ENCODE measurements at regions not wholly inside any gene's neighbourhood (a gene's known extent, or its start where the extent isn't known, plus 50 kb on each side); places are given as distances from the start of the nearest gene placed in this dataset.

- no peak for TF ChIP-seq CTCF (IDR thresholded peaks at IDR 0.05; ENCODE audit: low read depth, low read length)
- H3K4me3 ChIP-seq (ENCODE audit: low read depth, low read length), result no peak overlapping the region
These were observed 305.2 kb downstream of the TXNL1 start for GRCh38 chr18:56333146-56333545.

GRCh38 chr18:56332371-56332770, 306.0 kb downstream of the TXNL1 start:
- no peak for TF ChIP-seq CTCF (IDR thresholded peaks at IDR 0.05; ENCODE audit: low read depth, low read length)

GRCh38 chr18:56330366-56331110, 307.9 kb downstream of the TXNL1 start:
- TF ChIP-seq CTCF (IDR thresholded peaks at IDR 0.05; ENCODE audit: low read depth, low read length), result no peak
- H3K4me3 ChIP-seq (ENCODE audit: low read depth, low read length), result no peak overlapping the region

More at GRCh38 chr18:56332371-56332770, 306.0 kb downstream of the TXNL1 start:
- H3K4me3 ChIP-seq (ENCODE audit: low read depth, low read length), result no peak overlapping the region

GRCh38 chr18:56329536-56329935, 308.9 kb downstream of the TXNL1 start:
- TF ChIP-seq CTCF (IDR thresholded peaks at IDR 0.05; ENCODE audit: low read depth, low read length), result no peak

GRCh38 chr18:56327191-56327885, 311.1 kb downstream of the TXNL1 start:
- no peak for TF ChIP-seq CTCF (IDR thresholded peaks at IDR 0.05; ENCODE audit: low read depth, low read length)

More at GRCh38 chr18:56329536-56329935, 308.9 kb downstream of the TXNL1 start:
- no peak overlapping the region for H3K4me3 ChIP-seq (ENCODE audit: low read depth, low read length)

GRCh38 chr18:56326336-56327072, 311.9 kb downstream of the TXNL1 start:
- H3K4me3 ChIP-seq (ENCODE audit: low read depth, low read length), result no peak overlapping the region
- TF ChIP-seq CTCF (IDR thresholded peaks at IDR 0.05; ENCODE audit: low read depth, low read length), result no peak

More at GRCh38 chr18:56327191-56327885, 311.1 kb downstream of the TXNL1 start:
- H3K4me3 ChIP-seq (ENCODE audit: low read depth, low read length), result no peak overlapping the region

All from WI38 (cell line).